ENCODE measurements at regions not wholly inside any gene's neighbourhood (a gene's known extent, or its start where the extent isn't known, plus 50 kb on each side); places are given as distances from the start of the nearest gene placed in this dataset.
"Not testable (repeated sequence)": the region's sequence is repeated elsewhere in the genome, so short reads cannot be mapped to it uniquely, and the experiment has no call there.

GRCh38 chr3:104178680-104179079 lies 1188.0 kb upstream of the ALCAM start:
- DNase-seq, result no peak

DNA sequence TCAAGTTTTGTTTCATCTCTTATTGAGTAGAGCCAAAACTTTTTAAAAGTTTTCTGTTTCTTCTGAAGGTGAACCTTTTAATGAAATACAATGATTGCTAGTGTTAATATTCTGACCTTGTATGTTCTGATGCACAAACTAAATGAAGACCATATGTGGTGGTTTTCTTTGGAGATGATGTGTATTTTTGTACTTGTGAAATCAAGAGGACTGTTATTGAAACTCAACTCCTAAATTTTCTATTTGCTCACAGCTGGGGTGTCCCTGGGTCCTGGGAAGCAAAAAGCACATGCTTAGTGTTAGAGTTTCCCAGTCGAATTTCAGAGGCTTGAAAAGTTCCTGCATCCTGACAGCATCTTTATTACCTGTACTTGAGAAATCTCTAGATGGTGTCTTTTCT lies 1185.8 kb upstream of the ALCAM start:
- no peak for DNase-seq

GRCh38 chr3:104190681-104191080 lies 1176.0 kb upstream of the ALCAM start:
- DNase-seq, result no peak

GRCh38 chr3:104198131-104198530 lies 1168.6 kb upstream of the ALCAM start:
- no peak for DNase-seq

DNA sequence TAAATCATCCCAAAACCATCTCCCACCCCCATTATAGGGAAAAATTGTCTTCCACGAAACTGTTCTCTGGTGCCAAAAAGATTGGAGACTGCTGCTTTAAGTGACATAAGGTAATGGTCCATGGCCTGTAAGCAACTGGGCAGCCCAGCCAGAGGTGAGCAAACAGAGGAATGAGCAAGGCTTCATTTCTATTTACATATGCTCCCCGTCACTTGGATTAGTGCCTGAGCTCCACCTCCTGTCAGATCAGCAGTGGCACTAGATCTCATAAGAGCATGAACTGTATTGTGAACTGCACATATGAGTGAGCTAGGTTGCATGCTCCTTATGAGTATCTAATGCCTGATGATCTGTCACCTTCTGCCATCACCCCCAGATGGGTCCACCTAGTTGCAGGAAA lies 1159.8 kb upstream of the ALCAM start:
- no peak for DNase-seq

- no peak for DNase-seq
Observed at GRCh38 chr3:104214277-104214676, 1152.4 kb upstream of the ALCAM start.

- DNase-seq, result no peak
Observed at GRCh38 chr3:104214937-104215336, 1151.8 kb upstream of the ALCAM start.

- DNase-seq, result not testable (repeated sequence)
Observed at GRCh38 chr3:104219046-104219445, 1147.7 kb upstream of the ALCAM start.

- DNase-seq, result no peak
Observed at GRCh38 chr3:104234442-104235194, 1132.1 kb upstream of the ALCAM start.

DNA sequence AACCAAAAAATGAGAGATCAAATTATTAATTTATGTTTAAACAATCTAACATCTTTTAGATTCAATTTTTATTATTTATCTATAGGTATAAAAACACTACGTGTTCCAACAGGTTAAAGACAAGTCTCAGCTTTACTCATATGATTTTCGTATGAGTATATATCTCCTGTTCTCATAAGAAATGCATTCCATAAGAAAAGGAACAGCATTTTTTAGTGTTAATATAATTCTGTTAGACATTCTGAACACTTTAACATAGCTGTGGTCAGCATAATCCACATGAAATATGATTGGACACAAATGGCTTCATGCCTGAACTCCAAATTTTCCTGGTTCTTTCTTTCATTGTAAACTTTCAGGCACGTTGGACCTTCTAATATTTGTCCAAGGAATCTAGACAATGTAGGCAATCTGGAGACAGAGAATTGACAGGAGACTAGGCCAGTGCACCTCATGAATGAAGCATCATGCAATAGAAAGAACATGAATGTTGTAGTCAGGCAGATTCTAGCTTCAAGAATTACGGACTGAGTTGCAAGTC lies 1122.0 kb upstream of the ALCAM start:
- no peak for DNase-seq

DNA sequence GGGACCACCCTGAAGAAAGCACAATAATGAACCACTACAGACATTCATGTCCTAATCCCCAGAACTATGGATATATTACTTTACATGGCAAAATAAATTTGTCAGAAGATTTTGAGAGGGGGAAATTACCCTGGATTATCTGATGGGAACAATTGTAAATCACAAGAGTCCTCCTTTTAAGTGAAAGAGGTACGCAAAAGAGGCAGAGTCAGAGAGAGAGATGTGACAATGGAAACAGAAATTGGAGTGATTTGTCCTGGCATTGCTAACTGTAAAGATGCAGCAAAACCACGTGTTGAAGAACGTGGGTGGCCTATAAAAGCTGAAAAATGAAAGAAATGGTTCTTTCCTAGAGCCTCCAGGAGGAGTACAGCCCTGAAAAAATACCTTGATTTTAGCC lies 1121.4 kb upstream of the ALCAM start:
- no peak for DNase-seq

DNA sequence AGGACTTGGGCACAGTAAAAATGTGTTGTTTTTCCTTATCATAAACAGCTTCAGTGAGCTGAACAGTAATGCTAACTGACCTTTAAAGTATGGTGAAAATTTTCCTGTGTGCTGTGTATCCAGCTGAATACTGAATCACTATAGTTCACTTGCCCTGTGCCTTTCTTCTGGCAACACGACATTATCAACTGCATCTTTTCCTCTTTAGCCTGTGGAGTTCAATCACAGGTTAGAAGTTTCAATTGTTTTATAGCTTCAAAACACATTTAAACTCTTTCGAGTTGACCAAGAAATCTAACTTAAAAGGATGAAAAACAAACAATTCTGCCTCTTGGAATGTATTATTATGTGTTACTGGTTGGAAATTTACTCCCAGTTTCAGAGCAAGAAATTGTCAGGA lies 1120.7 kb upstream of the ALCAM start:
- DNase-seq, result no peak

GRCh38 chr3:104257486-104257885 lies 1109.2 kb upstream of the ALCAM start:
- DNase-seq, result no peak

GRCh38 chr3:104263477-104263876 lies 1103.2 kb upstream of the ALCAM start:
- no peak for DNase-seq

GRCh38 chr3:104266219-104266618 lies 1100.5 kb upstream of the ALCAM start:
- not testable (repeated sequence) for DNase-seq

GRCh38 chr3:104269771-104270170 lies 1096.9 kb upstream of the ALCAM start:
- no peak for DNase-seq

- no peak for DNase-seq
Observed at GRCh38 chr3:104273046-104273649, 1093.6 kb upstream of the ALCAM start.

DNA sequence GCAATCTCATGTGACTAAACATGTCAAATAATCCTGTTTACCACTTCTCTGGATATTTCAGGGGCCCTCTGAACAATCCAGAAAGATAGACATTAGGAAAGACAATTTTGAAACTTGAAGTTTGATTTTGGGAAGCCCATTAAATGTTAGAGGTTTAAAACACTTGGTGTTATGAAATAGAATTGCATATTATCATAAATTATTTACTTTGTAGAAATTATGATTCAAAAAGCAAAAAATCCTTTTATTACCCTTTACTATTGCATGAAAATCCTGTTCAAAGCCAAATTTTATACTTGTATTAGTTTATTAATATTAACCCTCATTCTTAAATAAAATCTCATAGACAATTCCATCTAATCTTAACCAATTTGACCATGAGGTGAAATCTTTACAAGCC lies 1091.5 kb upstream of the ALCAM start:
- no peak for DNase-seq

- DNase-seq, result no peak
Observed at GRCh38 chr3:104279617-104280016, 1087.1 kb upstream of the ALCAM start.

- DNase-seq, result no peak
Observed at GRCh38 chr3:104281713-104282112, 1085.0 kb upstream of the ALCAM start.

GRCh38 chr3:104286645-104287044 lies 1080.1 kb upstream of the ALCAM start:
- no peak for DNase-seq

DNA sequence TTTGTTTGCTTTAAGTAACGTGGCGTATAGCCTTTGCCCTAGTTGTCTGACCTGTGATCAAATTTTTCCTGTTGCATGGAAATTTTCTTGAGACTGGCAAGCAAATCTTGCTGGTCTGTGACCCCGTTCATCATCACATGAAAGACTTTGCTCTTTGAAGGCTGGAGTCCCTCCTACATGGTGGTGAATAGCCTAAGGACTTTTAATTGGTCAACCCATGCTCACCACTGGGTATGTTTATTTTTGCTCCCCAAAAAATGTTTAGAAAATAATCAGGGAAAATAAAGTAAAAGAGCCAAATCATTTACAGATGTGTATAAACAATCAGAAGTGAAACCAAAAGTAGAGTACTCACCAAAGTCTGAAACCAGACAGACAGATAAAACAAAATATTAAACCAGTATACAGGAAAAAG lies 1075.3 kb upstream of the ALCAM start:
- DNase-seq, result no peak

DNA sequence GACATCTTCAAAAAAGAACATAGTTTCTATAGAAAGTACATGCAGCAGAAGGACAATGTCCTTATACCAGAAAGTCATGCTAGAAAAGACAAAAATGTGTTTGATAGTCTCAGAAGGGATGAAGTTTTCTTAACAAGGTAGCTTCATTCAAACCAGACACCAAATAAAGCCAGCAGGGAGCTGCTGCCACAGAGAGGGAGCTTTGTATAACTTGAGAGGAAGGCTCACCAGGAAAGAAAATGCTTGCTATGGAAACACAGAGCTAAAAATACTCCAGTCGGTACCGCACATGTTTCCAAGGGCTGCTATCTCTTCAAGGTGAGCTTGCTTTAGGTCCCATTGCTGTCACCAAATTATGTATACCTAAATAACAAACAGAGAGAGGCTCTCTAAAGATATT lies 1074.8 kb upstream of the ALCAM start:
- DNase-seq, result no peak

- no peak for DNase-seq
Observed at GRCh38 chr3:104297617-104298016, 1069.1 kb upstream of the ALCAM start.

- no peak for DNase-seq
Observed at GRCh38 chr3:104298662-104299061, 1068.0 kb upstream of the ALCAM start.
